ENCODE measurements at regions not wholly inside any gene's neighbourhood (a gene's known extent, or its start where the extent isn't known, plus 50 kb on each side); places are given as distances from the start of the nearest gene placed in this dataset.

DNA sequence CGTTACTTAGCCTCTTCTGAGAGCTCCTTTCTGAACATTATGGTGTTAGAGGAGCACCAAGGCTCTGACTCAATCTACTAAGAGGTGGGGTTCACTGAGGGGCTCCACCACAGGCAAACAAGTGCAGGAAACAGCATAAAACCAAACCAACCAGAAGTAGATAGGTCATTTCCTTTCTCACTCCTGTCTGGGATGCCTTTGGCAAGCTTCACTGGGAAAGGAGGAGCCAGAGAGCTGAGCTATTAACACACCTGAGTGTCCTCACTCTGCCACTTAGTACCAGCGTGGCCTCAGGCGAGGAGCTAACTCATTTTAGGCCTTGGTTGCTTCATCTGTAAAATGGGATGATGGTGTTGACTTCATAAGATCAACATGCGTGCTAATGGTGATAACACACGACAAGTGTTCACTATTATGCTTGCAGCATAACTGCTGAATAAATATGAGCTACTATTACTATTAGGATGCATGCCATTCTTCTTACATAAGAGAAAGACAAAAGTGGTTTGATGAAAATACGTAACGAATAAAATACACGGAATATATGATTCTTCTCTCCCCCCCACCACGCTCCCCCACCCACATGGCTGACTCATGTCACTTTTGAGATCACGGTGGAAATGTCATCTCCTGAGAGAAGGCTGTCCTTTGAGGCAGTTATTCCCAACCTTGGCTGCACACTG, 185.4 kb downstream of the BCAS1 start:
- TF ChIP-seq CTCF (IDR thresholded peaks at IDR 0.05) (no peak), POLR2A (IDR thresholded peaks at IDR 0.05; ENCODE audit: low read depth) (no peak), POLR2AphosphoS5 (IDR thresholded peaks at IDR 0.05) (no peak), EP300 (IDR thresholded peaks at IDR 0.05) (no peak)
